Transverse colon (tissue), 4 donors: ENCODE measurements at regions not wholly inside any gene's neighbourhood (a gene's known extent, or its start where the extent isn't known, plus 50 kb on each side); places are given as distances from the start of the nearest gene placed in this dataset.

Source experiments
- DNase-seq: peaks from one replicate; pipeline ENCODE4 v3.0.0-alpha.2; 2019
- H3K27ac ChIP-seq, 4 donors: fragments of 200-600 bp; sonication (generic); 2 replicates each; pipeline ENCODE4 v1.5.1; 2016 to 2018; ENCODE audit warnings: inconsistent platforms in 4 of 4
- H3K27me3 ChIP-seq: fragments of 200-600 bp; sonication (generic); 2 replicates; pipeline ENCODE4 v1.5.1; 2017; ENCODE audit warnings: inconsistent platforms
- H3K36me3 ChIP-seq, 4 donors: fragments of 200-600 bp; sonication (generic); 2 replicates each; pipeline ENCODE4 v1.5.1; 2017 to 2019; ENCODE audit warnings: inconsistent platforms in 4 of 4
- H3K4me1 ChIP-seq, 4 donors: fragments of 200-600 bp; sonication (generic); 2 replicates each; pipeline ENCODE4 v1.5.1; 2017 to 2020; ENCODE audit warnings: inconsistent platforms in 4 of 4
- H3K4me3 ChIP-seq, 4 donors: fragments of 200-600 bp; sonication (generic); 1 replicate in 1 of 4; 2 replicates in 3 of 4; pipeline versions ENCODE4 v1.5.1 to v1.6.1; 2017 to 2019; ENCODE audit warnings: inconsistent platforms in 4 of 4
- H3K9me3 ChIP-seq, 2 donors: fragments of 200-600 bp; sonication (generic); 2 replicates each; pipeline ENCODE4 v1.5.1; 2017 to 2019; ENCODE audit warnings: inconsistent platforms in 2 of 2
- CTCF ChIP-seq, 5 experiments: fragments of 200-600 bp in 3 of 5; fragments of 450-650 bp in 2 of 5; sonication (generic) in 3 of 5; IDR thresholded peaks; 1 replicate in 2 of 5; 2 replicates in 3 of 5; pipeline ENCODE4 v1.5.1; 2016 to 2017; ENCODE audit warnings: antibody characterized with exemption in 5 of 5, inconsistent platforms in 3 of 5, mild to moderate bottlenecking in 2 of 5, moderate library complexity in 1 of 5
- EP300 ChIP-seq: sonication (generic); formaldehyde crosslinking; IDR thresholded peaks from one replicate; pipeline ENCODE4 v1.6.1; 2017; ENCODE audit warnings: antibody characterized with exemption, low read depth
- POLR2A ChIP-seq: fragments of 450-650 bp; IDR thresholded peaks from one replicate; pipeline ENCODE4 v1.6.1; 2016; ENCODE audit warnings: antibody characterized with exemption, mild to moderate bottlenecking, moderate library complexity
- POLR2AphosphoS5 ChIP-seq, 3 donors: sonication (generic); formaldehyde crosslinking; IDR thresholded peaks; one replicate each; pipeline ENCODE4 v1.6.1; 2016; ENCODE audit warnings: antibody characterized with exemption in 3 of 3
- WGBS, 2 donors: methylation state at CpG; one replicate each; pipeline ENCODE4 v1.1.5; 2018; ENCODE audit warnings: low coverage in 1 of 2; 5-methylcytosine and 5-hydroxymethylcytosine counted together
- in situ Hi-C, 4 donors: fragments of 200-750 bp; cut with MboI; loops; one replicate each; pipeline versions ENCODE4 v1.15.0 to v1.15.1; 2017; ENCODE audit warnings: low sequenced_read_pairs in 3 of 4, low pct_ligation_motif_present in 1 of 4, low pct_unique_long_range_greater_than_20kb in 1 of 4
- intact Hi-C: fragments of 100-400 bp; cut with DNase I; formaldehyde crosslinking; loops from one replicate; pipeline ENCODE4 v1.15.1; 2023; ENCODE audit warnings: low total_unique reads

DNA sequence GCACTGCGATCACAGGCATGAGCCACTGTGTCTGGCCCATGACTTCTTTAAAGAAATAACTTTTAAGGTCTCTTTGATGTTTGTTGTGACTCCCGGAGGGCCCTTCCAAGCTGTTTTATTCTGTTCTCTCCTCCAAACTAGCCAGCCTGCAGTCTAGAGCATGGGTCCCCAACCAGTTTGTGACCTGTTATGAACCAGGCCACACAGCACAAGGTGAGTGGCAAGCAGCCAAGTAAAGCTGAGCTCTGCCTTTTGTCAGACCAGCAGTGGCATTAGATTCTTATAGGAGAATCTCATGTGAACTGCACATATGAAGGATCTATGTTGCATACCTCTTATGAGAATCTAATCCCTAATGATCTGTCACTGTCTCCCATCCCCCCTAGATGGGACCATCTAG is 223.9 kb upstream of the RGPD4 start:
- no peaks in the 10 kb centered on the region for H3K36me3 ChIP-seq
- H3K27me3 ChIP-seq = no peaks in the 10 kb centered on the region
- no peaks in the 10 kb centered on the region for H3K4me1 ChIP-seq
- no peak for TF ChIP-seq CTCF (IDR thresholded peaks at IDR 0.05)
- TF ChIP-seq POLR2A = no peak
- no peak for TF ChIP-seq POLR2AphosphoS5 (IDR thresholded peaks at IDR 0.05)
- TF ChIP-seq EP300 = no peak
- no peak overlapping the region for H3K27ac ChIP-seq
- no peaks in the 10 kb centered on the region for H3K9me3 ChIP-seq
- in situ Hi-C loops = no loop called here
- no peak for DNase-seq
- intact Hi-C loops = no loop called here
- H3K4me3 ChIP-seq = no peak overlapping the region
- 90% methylated on average over 2 of the region's 2 CpGs; no CpG with 5 or more reads in 1 of the 2 donors for WGBS, 2 donors

DNA sequence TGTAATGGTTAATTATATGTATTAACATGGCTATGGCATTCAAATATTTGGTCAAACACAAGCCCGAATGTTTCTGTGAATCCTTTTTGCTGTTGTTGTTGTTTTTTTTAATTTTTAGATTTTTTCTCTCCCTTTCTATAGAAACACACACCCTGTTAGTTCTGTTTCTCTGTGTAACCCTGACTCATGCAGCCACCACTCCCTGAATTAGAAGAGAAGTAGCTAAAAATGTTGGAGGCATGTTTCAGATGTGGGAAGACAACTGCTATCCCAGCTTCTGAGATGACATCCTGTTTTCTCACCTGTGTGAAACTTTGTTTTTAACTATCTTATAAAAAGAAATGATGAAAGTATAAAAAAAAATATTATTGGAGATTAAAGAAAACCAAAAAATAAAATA is 219.6 kb upstream of the RGPD4 start:
- H3K9me3 ChIP-seq = no peaks in the 10 kb centered on the region
- DNase-seq = no peak
- no peaks in the 10 kb centered on the region for H3K4me1 ChIP-seq
- 50 to 67% methylated on average over 1 of the region's 1 CpG for WGBS, 2 donors
- H3K4me3 ChIP-seq = no peak overlapping the region
- in situ Hi-C loops = no loop called here
- H3K36me3 ChIP-seq = no peaks in the 10 kb centered on the region
- no peak overlapping the region for H3K27ac ChIP-seq
- intact Hi-C loops = no loop called here
- no peaks in the 10 kb centered on the region for H3K27me3 ChIP-seq
- no peak for TF ChIP-seq POLR2AphosphoS5 (IDR thresholded peaks at IDR 0.05)
- no peak for TF ChIP-seq EP300
- no peak for TF ChIP-seq CTCF (IDR thresholded peaks at IDR 0.05)
- TF ChIP-seq POLR2A = no peak

GRCh38 chr2:107607473-107607872 is 219.2 kb upstream of the RGPD4 start:
- TF ChIP-seq CTCF (IDR thresholded peaks at IDR 0.05) = no peak
- no peak for TF ChIP-seq POLR2AphosphoS5 (IDR thresholded peaks at IDR 0.05)
- TF ChIP-seq POLR2A = no peak
- no peak for TF ChIP-seq EP300
- in situ Hi-C loops (no loop called here), intact Hi-C loops (no loop called here)
- no peaks in the 10 kb centered on the region for H3K9me3 ChIP-seq
- 83 to 90% methylated on average over 1 of the region's 1 CpG for WGBS, 2 donors
- H3K4me1 ChIP-seq = no peaks in the 10 kb centered on the region
- no peak for DNase-seq
- no peak overlapping the region for H3K27ac ChIP-seq
- no peaks in the 10 kb centered on the region for H3K36me3 ChIP-seq
- no peaks in the 10 kb centered on the region for H3K27me3 ChIP-seq
- H3K4me3 ChIP-seq = no peak overlapping the region

- Histone ChIP-seq H3K27me3 (no peaks in the 10 kb centered on the region), H3K36me3 (no peaks in the 10 kb centered on the region), H3K4me1 (no peaks in the 10 kb centered on the region), H3K4me3 (no peak overlapping the region), H3K9me3 (peaks cover 3% of the 10 kb centered on the region in 2 donors), H3K27ac (no peak overlapping the region)
- TF ChIP-seq CTCF (IDR thresholded peaks at IDR 0.05) = no peak
- no peak for TF ChIP-seq POLR2A
- no peak for TF ChIP-seq POLR2AphosphoS5 (IDR thresholded peaks at IDR 0.05)
- no peak for TF ChIP-seq EP300
- intact Hi-C loops = no loop called here
- in situ Hi-C loops = no loop called here
- DNase-seq = no peak
Measured at GRCh38 chr2:107615039-107615438, 211.7 kb upstream of the RGPD4 start.
